ENCODE measurements at regions not wholly inside any gene's neighbourhood (a gene's known extent, or its start where the extent isn't known, plus 50 kb on each side); places are given as distances from the start of the nearest gene placed in this dataset.

DNA sequence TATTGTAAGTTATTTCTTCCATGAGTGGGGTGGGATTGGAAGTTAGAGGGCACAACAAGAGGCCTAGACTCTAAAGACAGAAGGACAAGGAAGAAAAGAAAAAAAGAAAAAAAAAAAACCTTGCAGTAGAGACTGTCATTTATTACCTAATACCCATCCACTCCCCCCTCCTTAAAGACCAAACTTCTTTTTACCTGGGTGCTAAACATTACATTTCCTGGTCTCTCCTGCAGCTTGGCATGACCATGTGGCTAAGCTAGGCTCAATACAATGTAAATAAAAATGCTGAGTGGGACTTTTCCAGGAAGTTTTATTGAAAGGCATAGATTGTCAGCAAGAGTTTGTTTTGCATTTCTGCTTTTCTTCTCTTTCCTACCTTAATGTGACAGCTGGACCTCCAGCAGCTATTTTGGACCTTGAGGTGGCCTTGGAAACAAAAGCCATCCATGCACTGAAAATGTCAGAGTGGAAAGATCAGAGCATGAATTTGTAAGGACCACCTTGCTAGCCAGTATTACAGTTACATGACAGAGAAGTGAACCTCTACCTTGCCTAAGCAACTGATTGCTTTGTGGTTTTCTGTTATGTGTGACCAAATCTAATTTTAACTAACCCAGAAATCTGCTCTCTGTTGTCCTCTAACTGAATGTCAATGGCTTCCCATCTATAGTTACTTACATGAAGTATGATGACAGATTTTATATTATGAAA is 81.3 kb upstream of the SFMBT2 start:
- Histone ChIP-seq H3K4me3 (no peak overlapping the region), H3K4me1 (0 out of 3 replicates have a peak, but pooled peaks cover 6% of the 10 kb centered on the region), H3K9me3 (no peaks in the 10 kb centered on the region), H3K4me2 (no peak overlapping the region), H3K27ac (no peak overlapping the region)
- POLR2A ChIA-PET: no interaction called here
- CTCF ChIA-PET: interaction anchor here (0.7 to 1.5 kb wide), 3 partner anchors 16 to 27 kb away, joined by 4 to 5 read pairs (median 5); no protein-coding TSS in a partner anchor
- DNase-seq (ENCODE audit: low read depth in 1 of 2, low spot score in 1 of 2) (no peak), FAIRE-seq (no peak), ATAC-seq (no peak)
- peak; percentile 84 for TF ChIP-seq MAFK (IDR thresholded peaks at IDR 0.05; ENCODE audit: partially characterized antibody)
- TF ChIP-seq SMC3 (IDR thresholded peaks at IDR 0.05): no peak
- TF ChIP-seq ZC3H11A (IDR thresholded peaks at IDR 0.05): no peak
- no peak for TF ChIP-seq EP300 (IDR thresholded peaks at IDR 0.05)

GRCh38 chr10:7491230-7491629 is 80.4 kb upstream of the SFMBT2 start:
- TF ChIP-seq TP53 (CRISPR knock-in tag; IDR thresholded peaks at IDR 0.05): no peak
- TF ChIP-seq SMC3 (IDR thresholded peaks at IDR 0.05): no peak
- TF ChIP-seq MAZ (IDR thresholded peaks at IDR 0.05; ENCODE audit: borderline replicate concordance, low read depth, low read length): no peak
- TF ChIP-seq MAFK (IDR thresholded peaks at IDR 0.05; ENCODE audit: partially characterized antibody): no peak
- TF ChIP-seq JUN (IDR thresholded peaks at IDR 0.05): no peak
- FAIRE-seq (no peak), DNase-seq (ENCODE audit: low read depth in 1 of 2, low spot score in 1 of 2) (no peak), ATAC-seq (no peak)
- ChIA-PET CTCF (no interaction called here), POLR2A (no interaction called here)
- Histone ChIP-seq H3K4me2 (no peak overlapping the region), H3K4me1 (0 out of 3 replicates have a peak, but pooled peaks cover 6% of the 10 kb centered on the region), H3K27ac (no peak overlapping the region), H3K9me3 (no peaks in the 10 kb centered on the region), H3K4me3 (no peak overlapping the region)
- WGBS (ENCODE audit: missing lambda C conversion rate): 72% methylated on average over 8 of the region's 8 CpGs

- TF ChIP-seq CEBPB (IDR thresholded peaks at IDR 0.05) (peak in 1 of 2 experiments; percentile 11; a peak in 1 of 4 replicates), FOSL2 (IDR thresholded peaks at IDR 0.05) (no peak), FOSL2 (CRISPR knock-in tag; IDR thresholded peaks at IDR 0.05) (no peak)
- FAIRE-seq (no peak), DNase-seq (ENCODE audit: low read depth in 1 of 2, low spot score in 1 of 2) (peak in 1 of 2 experiments; percentile 34), ATAC-seq (no peak)
- Histone ChIP-seq H3K27ac (no peak overlapping the region), H3K9me3 (no peaks in the 10 kb centered on the region), H3K4me1 (0 out of 3 replicates have a peak, but pooled peaks cover 6% of the 10 kb centered on the region), H3K4me3 (no peak overlapping the region), H3K4me2 (0 out of 3 replicates have a peak overlapping the region, but pooled peaks have one; percentile 13)
- CTCF ChIA-PET: no interaction called here
- POLR2A ChIA-PET: no interaction called here
- 24% methylated on average over 6 of the region's 6 CpGs for WGBS (ENCODE audit: missing lambda C conversion rate)
Observed at GRCh38 chr10:7488418-7488829, 77.6 kb upstream of the SFMBT2 start.

DNA sequence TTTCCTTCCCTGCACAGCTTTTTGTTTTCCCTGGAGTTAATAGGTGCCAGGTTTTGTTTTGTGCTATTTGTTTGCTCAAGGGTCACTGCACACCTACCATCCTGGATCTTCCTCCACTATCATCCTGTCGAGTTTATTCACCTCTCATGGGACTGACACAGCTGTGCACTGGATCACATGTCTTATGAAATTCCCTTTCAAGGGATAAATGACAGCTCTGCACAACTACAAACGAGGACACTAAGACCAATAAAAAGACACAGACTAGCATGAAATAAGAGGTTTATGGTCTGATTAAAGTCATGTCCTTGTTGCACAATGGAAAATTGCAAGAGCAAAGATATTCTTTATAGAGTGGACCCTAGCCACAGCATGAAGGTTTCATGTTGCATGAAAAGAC is 76.7 kb upstream of the SFMBT2 start:
- FAIRE-seq (no peak), DNase-seq (ENCODE audit: low read depth in 1 of 2, low spot score in 1 of 2) (no peak), ATAC-seq (no peak)
- no peaks in the 10 kb centered on the region for H3K9me3 ChIP-seq
- ChIA-PET CTCF (no interaction called here), POLR2A (no interaction called here)
- H3K4me3 ChIP-seq: no peak overlapping the region
- no peak overlapping the region for H3K4me2 ChIP-seq
- TF ChIP-seq CEBPB (IDR thresholded peaks at IDR 0.05) (no peak), CBX8 (IDR thresholded peaks at IDR 0.05) (no peak), ZNF302 (CRISPR knock-in tag; IDR thresholded peaks at IDR 0.05) (no peak), NFE2L2 (conservative IDR thresholded peaks at IDR 0.05; ENCODE audit: low read length) (no peak), CHD4 (IDR thresholded peaks at IDR 0.05; ENCODE audit: borderline replicate concordance) (no peak), HOXA7 (CRISPR knock-in tag; IDR thresholded peaks at IDR 0.05) (no peak), KDM5A (IDR thresholded peaks at IDR 0.05) (no peak), ZC3H11A (IDR thresholded peaks at IDR 0.05) (no peak), MAFK (IDR thresholded peaks at IDR 0.05; ENCODE audit: partially characterized antibody) (no peak), HDAC2 (IDR thresholded peaks at IDR 0.05) (no peak), MYC (IDR thresholded peaks at IDR 0.05; ENCODE audit: borderline replicate concordance, low read length) (no peak), CHD2 (IDR thresholded peaks at IDR 0.05; ENCODE audit: low read length, partially characterized antibody) (no peak), PHF8 (IDR thresholded peaks at IDR 0.05; ENCODE audit: borderline replicate concordance, low read depth) (no peak), EHF (CRISPR knock-in tag; IDR thresholded peaks at IDR 0.05) (no peak), RFX5 (IDR thresholded peaks at IDR 0.05) (no peak), TP53 (CRISPR knock-in tag; IDR thresholded peaks at IDR 0.05) (no peak), RARB (CRISPR knock-in tag; IDR thresholded peaks at IDR 0.05) (no peak), JUN (IDR thresholded peaks at IDR 0.05) (no peak)
- H3K4me1 ChIP-seq: 0 out of 3 replicates have a peak, but pooled peaks cover 6% of the 10 kb centered on the region
- H3K27ac ChIP-seq: no peak overlapping the region
- whole genome bisulfite sequencing (ENCODE audit: missing lambda C conversion rate): 16% methylated on average over 2 of the region's 2 CpGs
